AG04449 (cell line): ENCODE measurements at regions not wholly inside any gene's neighbourhood (a gene's known extent, or its start where the extent isn't known, plus 50 kb on each side); places are given as distances from the start of the nearest gene placed in this dataset.

Source experiments
- CTCF ChIA-PET: fragments of 350-600 bp; formaldehyde crosslinking; extraction: SDS; loops from one replicate; lab custom pipeline; 2021; ENCODE audit warnings: antibody characterized with exemption; lab: Yijun Ruan, JAX
- POLR2A ChIA-PET: fragments of 400-600, 350-600 bp; formaldehyde crosslinking; extraction: SDS; loops from one replicate; lab custom pipeline; 2020; ENCODE audit warnings: antibody characterized with exemption, inconsistent platforms; lab: Yijun Ruan, JAX
- DNase-seq: peaks from one replicate; pipeline ENCODE4 v3.0.0-alpha.2; 2010; ENCODE audit warnings: low read depth, low spot score
- H3K4me3 ChIP-seq: 2 replicates; pipeline ENCODE4 v1.5.1; 2011; ENCODE audit warnings: low read depth, mild to moderate bottlenecking, control low read depth, low read length
- TF ChIP-seq, protein P1 (sequence below): IDR thresholded peaks from one replicate; pipeline ENCODE4 v1.5.1; 2011; ENCODE audit warnings: mild to moderate bottlenecking, moderate library complexity, low read length, control low read depth, inconsistent platforms; ENCODE audit not compliant: insufficient read depth; ENCODE audit errors: missing control alignments

DNA sequence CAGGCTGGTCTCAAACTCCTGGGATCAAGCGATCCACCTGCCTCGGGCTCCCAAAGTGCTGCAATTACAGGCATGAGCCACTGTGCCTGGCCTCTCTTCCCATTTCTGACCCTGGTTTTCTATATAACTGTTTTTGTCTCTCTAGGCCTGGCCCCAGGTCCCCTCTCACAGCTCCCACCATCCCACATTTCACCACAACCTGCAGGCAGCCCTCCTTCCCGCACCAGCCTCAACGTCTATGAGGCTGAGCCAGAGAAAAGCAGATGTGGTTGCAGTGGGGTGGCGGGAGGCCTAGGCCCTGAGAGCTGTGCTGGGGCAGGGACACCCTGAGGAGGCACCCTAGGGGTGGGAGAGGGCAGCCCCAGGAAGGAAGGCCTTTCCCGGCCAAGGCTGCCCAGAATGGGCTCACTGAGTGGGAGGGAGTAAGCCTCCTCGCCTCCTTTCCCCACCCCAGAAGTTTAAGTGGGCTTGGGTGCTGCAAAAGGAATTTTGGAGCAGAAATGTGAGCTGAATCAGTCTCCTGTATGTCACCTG lies 99.7 kb downstream of the LSM3 start:
- ChIA-PET CTCF (interaction anchor here (0.8 to 6.7 kb wide), 4 partner anchors 11 to 183 kb away, joined by 3 to 52 read pairs (median 8); no protein-coding TSS in a partner anchor), POLR2A (no interaction called here)
- H3K4me3 ChIP-seq: no peak overlapping the region
- no peak for DNase-seq
- TF ChIP-seq, protein P1, sequence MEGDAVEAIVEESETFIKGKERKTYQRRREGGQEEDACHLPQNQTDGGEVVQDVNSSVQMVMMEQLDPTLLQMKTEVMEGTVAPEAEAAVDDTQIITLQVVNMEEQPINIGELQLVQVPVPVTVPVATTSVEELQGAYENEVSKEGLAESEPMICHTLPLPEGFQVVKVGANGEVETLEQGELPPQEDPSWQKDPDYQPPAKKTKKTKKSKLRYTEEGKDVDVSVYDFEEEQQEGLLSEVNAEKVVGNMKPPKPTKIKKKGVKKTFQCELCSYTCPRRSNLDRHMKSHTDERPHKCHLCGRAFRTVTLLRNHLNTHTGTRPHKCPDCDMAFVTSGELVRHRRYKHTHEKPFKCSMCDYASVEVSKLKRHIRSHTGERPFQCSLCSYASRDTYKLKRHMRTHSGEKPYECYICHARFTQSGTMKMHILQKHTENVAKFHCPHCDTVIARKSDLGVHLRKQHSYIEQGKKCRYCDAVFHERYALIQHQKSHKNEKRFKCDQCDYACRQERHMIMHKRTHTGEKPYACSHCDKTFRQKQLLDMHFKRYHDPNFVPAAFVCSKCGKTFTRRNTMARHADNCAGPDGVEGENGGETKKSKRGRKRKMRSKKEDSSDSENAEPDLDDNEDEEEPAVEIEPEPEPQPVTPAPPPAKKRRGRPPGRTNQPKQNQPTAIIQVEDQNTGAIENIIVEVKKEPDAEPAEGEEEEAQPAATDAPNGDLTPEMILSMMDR: no peak

DNA sequence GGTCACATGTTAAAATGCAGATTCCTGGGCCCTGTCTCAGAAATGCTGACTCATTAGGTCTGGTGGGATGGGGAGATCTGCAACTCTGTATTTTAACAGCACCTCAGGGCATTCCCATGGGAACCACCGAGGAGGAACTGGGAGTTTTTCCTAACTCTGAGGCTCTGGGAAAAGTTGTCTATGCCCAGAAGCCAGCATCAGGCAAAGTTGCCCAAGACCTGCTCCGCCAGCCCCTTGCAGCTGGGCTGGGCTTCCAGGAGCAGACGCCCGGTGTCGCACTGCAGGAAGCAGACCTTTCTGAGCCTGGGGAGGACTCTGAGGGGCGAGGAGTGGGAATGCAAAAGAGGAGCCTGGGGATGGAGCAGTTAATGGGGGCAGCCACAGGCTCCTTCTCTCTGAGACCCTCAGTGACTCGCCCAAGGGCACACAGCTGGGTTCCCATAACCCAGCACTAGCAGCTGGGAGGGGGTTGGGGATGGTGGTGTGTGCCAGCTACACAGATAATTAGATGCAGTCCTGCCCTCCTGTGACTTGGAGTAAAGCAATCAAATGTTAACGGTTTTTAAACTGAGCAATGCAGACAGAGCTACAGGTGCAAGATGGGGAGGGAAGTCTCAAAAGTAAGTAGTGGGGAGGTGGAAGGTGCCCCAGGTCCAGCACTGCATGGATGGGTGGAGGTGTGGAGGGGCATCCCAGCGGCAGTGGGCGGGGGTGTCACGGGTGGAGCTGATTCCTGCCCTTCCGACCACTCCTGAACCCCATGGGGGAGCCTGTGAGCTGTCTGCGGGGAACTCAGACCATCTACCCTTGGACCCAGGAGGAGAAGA lies 100.4 kb downstream of the LSM3 start:
- ChIA-PET POLR2A (no interaction called here), CTCF (interaction anchor here (0.9 to 6.7 kb wide), 3 partner anchors 10 to 18 kb away, joined by 5 to 52 read pairs (median 5); no protein-coding TSS in a partner anchor)
- TF ChIP-seq, protein P1: no peak
- DNase-seq: no peak
- no peak overlapping the region for H3K4me3 ChIP-seq

DNA sequence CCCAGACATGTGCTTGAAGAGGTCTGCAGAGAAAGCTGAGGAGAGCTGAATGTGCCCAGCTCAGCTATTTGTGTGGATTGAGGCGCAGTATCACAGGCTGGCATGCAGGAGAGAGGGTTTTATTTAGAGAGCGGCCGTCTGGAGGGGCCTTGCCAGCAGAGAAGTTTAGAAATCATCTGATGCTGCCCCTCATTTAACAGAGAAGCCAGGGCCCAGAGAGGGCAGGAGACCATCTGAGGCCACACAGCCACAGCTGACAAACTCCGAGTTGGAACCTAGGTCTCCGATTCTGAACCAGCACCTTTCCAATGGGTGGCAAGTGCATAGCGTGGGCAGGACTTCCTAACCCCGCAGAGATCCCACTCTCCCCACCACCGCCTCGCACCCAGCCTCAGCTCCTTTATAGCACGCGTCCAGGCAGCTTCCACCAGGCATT lies 101.0 kb downstream of the LSM3 start:
- no peak overlapping the region for H3K4me3 ChIP-seq
- ChIA-PET POLR2A (no interaction called here), CTCF (interaction anchor here (0.9 to 6.7 kb wide), 3 partner anchors 9 to 19 kb away, joined by 5 to 52 read pairs (median 5); no protein-coding TSS in a partner anchor)
- DNase-seq: no peak
- TF ChIP-seq, protein P1: no peak

GRCh38 chr3:14280326-14280725 lies 101.7 kb downstream of the LSM3 start:
- CTCF ChIA-PET: no interaction called here
- POLR2A ChIA-PET: no interaction called here
- DNase-seq: no peak
- TF ChIP-seq, protein P1: no peak
- H3K4me3 ChIP-seq: no peak overlapping the region

GRCh38 chr3:14281053-14281452 lies 102.4 kb downstream of the LSM3 start:
- no peak overlapping the region for H3K4me3 ChIP-seq
- no peak for DNase-seq
- ChIA-PET CTCF (interaction anchor here (1.3 kb wide), 1 partner anchor 19 kb away, joined by 5 read pairs; no protein-coding TSS in a partner anchor), POLR2A (no interaction called here)
- TF ChIP-seq, protein P1: no peak

DNA sequence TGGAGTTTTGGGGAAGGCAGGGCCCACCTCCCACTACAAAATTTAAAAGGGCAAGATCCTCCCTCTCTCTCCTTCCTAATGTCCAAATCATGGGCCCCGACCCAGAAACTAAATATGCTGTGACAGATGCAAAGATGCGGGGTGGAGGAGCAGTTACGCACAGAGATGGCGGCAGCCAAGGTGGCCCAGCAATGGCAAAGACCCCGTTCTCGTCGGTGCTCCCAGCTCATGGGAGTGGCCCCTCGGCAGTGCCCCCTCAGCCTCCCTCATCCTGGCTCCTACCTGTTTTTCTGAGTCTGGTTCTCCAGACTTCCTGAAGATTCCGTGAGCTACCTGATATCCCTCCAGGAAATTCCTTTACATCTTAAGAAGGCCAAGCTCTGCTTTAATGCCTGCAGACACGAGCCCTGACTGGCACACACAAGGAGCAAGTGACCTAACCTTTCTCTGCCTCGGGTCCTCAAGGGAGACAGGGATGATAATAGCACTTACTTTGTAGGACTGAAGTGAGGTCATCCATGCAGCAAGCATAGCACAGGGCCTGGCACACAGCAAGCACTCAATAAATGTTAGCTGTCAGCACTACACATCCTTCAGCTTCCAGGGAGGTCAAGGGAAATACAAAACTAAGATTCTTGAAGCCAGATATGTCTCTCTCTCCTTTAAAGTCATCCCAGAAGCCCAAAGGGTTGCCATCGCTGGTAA lies 103.5 kb downstream of the LSM3 start:
- CTCF ChIA-PET: interaction anchor here (1.3 kb wide), 1 partner anchor 20 kb away, joined by 5 read pairs; no protein-coding TSS in a partner anchor
- POLR2A ChIA-PET: no interaction called here
- H3K4me3 ChIP-seq: no peak overlapping the region
- TF ChIP-seq, protein P1: no peak
- DNase-seq: no peak
